Stimulated activated effector memory CD8-positive, alpha-beta T cell treated with anti-CD3 and anti-CD28 coated beads, Interleukin-12 subunit alpha, Interleukin-12 subunit beta, amount 100 ng/mL, for 72 hours (primary cell): ENCODE measurements at regions not wholly inside any gene's neighbourhood (a gene's known extent, or its start where the extent isn't known, plus 50 kb on each side); places are given as distances from the start of the nearest gene placed in this dataset.
"Not testable (repeated sequence)": the region's sequence is repeated elsewhere in the genome, so short reads cannot be mapped to it uniquely, and the experiment has no call there.

ENCODE experiments used
- ATAC-seq: fragments of 150-1000 bp; cut with Tn5 transposase; 2 replicates; pipeline ENCODE4 v1.10.0; 2021
- DNase-seq, 2 donors: peaks; one replicate each; pipeline ENCODE4 v3.0.0; 2021 to 2022; ENCODE audit warnings: low spot score in 2 of 2
- H3K27ac Mint-ChIP-seq: one replicate; pipeline ENCODE4 v1.8.0; 2022; ENCODE audit warnings: mild to moderate bottlenecking, mixed read lengths
- H3K36me3 Mint-ChIP-seq: one replicate; pipeline ENCODE4 v1.8.0; 2022; ENCODE audit warnings: mild to moderate bottlenecking, mixed read lengths
- H3K4me1 Mint-ChIP-seq: one replicate; pipeline ENCODE4 v1.8.0; 2022; ENCODE audit warnings: mixed read lengths
- H3K4me3 Mint-ChIP-seq: one replicate; pipeline ENCODE4 v1.8.0; 2022; ENCODE audit warnings: mild to moderate bottlenecking, mixed read lengths
- H3K9me3 Mint-ChIP-seq: one replicate; pipeline ENCODE4 v1.8.0; 2022; ENCODE audit warnings: mixed read lengths

- Mint-ChIP-seq H3K4me3 (no peak overlapping the region), H3K4me1 (no peaks in the 10 kb centered on the region), H3K9me3 (peaks cover 8% of the 10 kb centered on the region), H3K27ac (no peak overlapping the region), H3K36me3 (no peaks in the 10 kb centered on the region)
- no peak for ATAC-seq
- DNase-seq = no peak
Measured at GRCh38 chr3:82671466-82671865, 910.0 kb upstream of the GBE1 start.

- Mint-ChIP-seq H3K4me1 (no peaks in the 10 kb centered on the region), H3K9me3 (peaks cover 18% of the 10 kb centered on the region), H3K27ac (no peak overlapping the region), H3K36me3 (no peaks in the 10 kb centered on the region), H3K4me3 (no peak overlapping the region)
- DNase-seq (no peak), ATAC-seq (no peak)
Measured at GRCh38 chr3:82654708-82655107, 893.3 kb upstream of the GBE1 start.

GRCh38 chr3:82643948-82644347 is 882.5 kb upstream of the GBE1 start:
- Mint-ChIP-seq H3K4me3 (no peak overlapping the region), H3K4me1 (no peaks in the 10 kb centered on the region), H3K36me3 (no peaks in the 10 kb centered on the region), H3K9me3 (peaks cover 10% of the 10 kb centered on the region), H3K27ac (no peak overlapping the region)
- DNase-seq (no peak), ATAC-seq (peak; percentile 8)

- no peak for DNase-seq
- no peak for ATAC-seq
- no peaks in the 10 kb centered on the region for H3K36me3 Mint-ChIP-seq
- no peaks in the 10 kb centered on the region for H3K4me1 Mint-ChIP-seq
- H3K27ac Mint-ChIP-seq = no peak overlapping the region
- H3K9me3 Mint-ChIP-seq = peaks cover 12% of the 10 kb centered on the region
- no peak overlapping the region for H3K4me3 Mint-ChIP-seq
Measured at GRCh38 chr3:82641701-82642100, 880.3 kb upstream of the GBE1 start.

GRCh38 chr3:82640254-82640653 is 878.8 kb upstream of the GBE1 start:
- ATAC-seq = no peak
- H3K4me3 Mint-ChIP-seq = no peak overlapping the region

GRCh38 chr3:82637574-82637973 is 876.1 kb upstream of the GBE1 start:
- Mint-ChIP-seq H3K27ac (no peak overlapping the region), H3K4me1 (no peaks in the 10 kb centered on the region), H3K9me3 (peaks cover 13% of the 10 kb centered on the region), H3K36me3 (no peaks in the 10 kb centered on the region), H3K4me3 (no peak overlapping the region)
- ATAC-seq = no peak
- no peak for DNase-seq

More at GRCh38 chr3:82640254-82640653, 878.8 kb upstream of the GBE1 start:
- Mint-ChIP-seq H3K27ac (no peak overlapping the region), H3K36me3 (no peaks in the 10 kb centered on the region), H3K9me3 (peaks cover 9% of the 10 kb centered on the region), H3K4me1 (no peaks in the 10 kb centered on the region)
- DNase-seq = no peak

GRCh38 chr3:82636177-82636576 is 874.7 kb upstream of the GBE1 start:
- Mint-ChIP-seq H3K4me3 (no peak overlapping the region), H3K9me3 (peaks cover 13% of the 10 kb centered on the region), H3K36me3 (no peaks in the 10 kb centered on the region), H3K27ac (no peak overlapping the region), H3K4me1 (no peaks in the 10 kb centered on the region)
- ATAC-seq (no peak), DNase-seq (no peak)

GRCh38 chr3:82633319-82633718 is 871.9 kb upstream of the GBE1 start:
- Mint-ChIP-seq H3K27ac (no peak overlapping the region), H3K9me3 (peaks cover 21% of the 10 kb centered on the region), H3K4me1 (no peaks in the 10 kb centered on the region), H3K4me3 (no peak overlapping the region), H3K36me3 (no peaks in the 10 kb centered on the region)
- ATAC-seq (no peak), DNase-seq (no peak)

GRCh38 chr3:82629937-82630336 is 868.5 kb upstream of the GBE1 start:
- Mint-ChIP-seq H3K4me3 (no peak overlapping the region), H3K27ac (no peak overlapping the region), H3K36me3 (no peaks in the 10 kb centered on the region), H3K9me3 (peaks cover 18% of the 10 kb centered on the region), H3K4me1 (no peaks in the 10 kb centered on the region)
- no peak for DNase-seq
- no peak for ATAC-seq

- DNase-seq (no peak), ATAC-seq (no peak)
- no peaks in the 10 kb centered on the region for H3K36me3 Mint-ChIP-seq
- no peak overlapping the region for H3K27ac Mint-ChIP-seq
- no peaks in the 10 kb centered on the region for H3K4me1 Mint-ChIP-seq
- H3K9me3 Mint-ChIP-seq = peaks cover 21% of the 10 kb centered on the region
- no peak overlapping the region for H3K4me3 Mint-ChIP-seq
Measured at GRCh38 chr3:82628385-82629014, 867.1 kb upstream of the GBE1 start.

- ATAC-seq (no peak), DNase-seq (no peak)
- no peaks in the 10 kb centered on the region for H3K4me1 Mint-ChIP-seq
- H3K9me3 Mint-ChIP-seq = peaks cover 20% of the 10 kb centered on the region
- no peaks in the 10 kb centered on the region for H3K36me3 Mint-ChIP-seq
- H3K4me3 Mint-ChIP-seq = no peak overlapping the region
- no peak overlapping the region for H3K27ac Mint-ChIP-seq
Measured at GRCh38 chr3:82627733-82628132, 866.3 kb upstream of the GBE1 start.

GRCh38 chr3:82620744-82621143 is 859.3 kb upstream of the GBE1 start:
- not testable (repeated sequence) for H3K27ac Mint-ChIP-seq, DNase-seq, H3K4me3 Mint-ChIP-seq, H3K36me3 Mint-ChIP-seq, ATAC-seq, H3K4me1 Mint-ChIP-seq
- peaks cover 12% of the 10 kb centered on the region for H3K9me3 Mint-ChIP-seq

- Mint-ChIP-seq H3K27ac (no peak overlapping the region), H3K9me3 (peaks cover 21% of the 10 kb centered on the region), H3K36me3 (no peaks in the 10 kb centered on the region), H3K4me3 (no peak overlapping the region), H3K4me1 (no peaks in the 10 kb centered on the region)
- no peak for ATAC-seq
- DNase-seq = no peak
Measured at GRCh38 chr3:82618594-82618993, 857.1 kb upstream of the GBE1 start.

GRCh38 chr3:82610236-82610635 is 848.8 kb upstream of the GBE1 start:
- H3K36me3 Mint-ChIP-seq = no peaks in the 10 kb centered on the region

GRCh38 chr3:82607391-82607790 is 845.9 kb upstream of the GBE1 start:
- no peaks in the 10 kb centered on the region for H3K36me3 Mint-ChIP-seq
- H3K4me3 Mint-ChIP-seq = no peak overlapping the region

More at GRCh38 chr3:82610236-82610635, 848.8 kb upstream of the GBE1 start:
- Mint-ChIP-seq H3K27ac (no peak overlapping the region), H3K4me1 (no peaks in the 10 kb centered on the region), H3K4me3 (no peak overlapping the region), H3K9me3 (peaks cover 27% of the 10 kb centered on the region)
- DNase-seq (no peak), ATAC-seq (no peak)

GRCh38 chr3:82596805-82597204 is 835.4 kb upstream of the GBE1 start:
- no peak for ATAC-seq
- no peak overlapping the region for H3K4me3 Mint-ChIP-seq
- peaks cover 22% of the 10 kb centered on the region for H3K9me3 Mint-ChIP-seq
- DNase-seq = no peak
- H3K36me3 Mint-ChIP-seq = no peaks in the 10 kb centered on the region
- H3K4me1 Mint-ChIP-seq = no peaks in the 10 kb centered on the region
- H3K27ac Mint-ChIP-seq = no peak overlapping the region

More at GRCh38 chr3:82607391-82607790, 845.9 kb upstream of the GBE1 start:
- H3K9me3 Mint-ChIP-seq = peaks cover 20% of the 10 kb centered on the region
- no peaks in the 10 kb centered on the region for H3K4me1 Mint-ChIP-seq
- no peak for ATAC-seq
- no peak for DNase-seq
- H3K27ac Mint-ChIP-seq = no peak overlapping the region

GRCh38 chr3:82595530-82595929 is 834.1 kb upstream of the GBE1 start:
- H3K27ac Mint-ChIP-seq = no peak overlapping the region
- no peak overlapping the region for H3K4me3 Mint-ChIP-seq

More at GRCh38 chr3:82595530-82595929, 834.1 kb upstream of the GBE1 start:
- DNase-seq = no peak
- Mint-ChIP-seq H3K4me1 (no peaks in the 10 kb centered on the region), H3K36me3 (no peaks in the 10 kb centered on the region), H3K9me3 (peaks cover 26% of the 10 kb centered on the region)
- no peak for ATAC-seq
